Natural killer cell (primary cell): ENCODE measurements at regions not wholly inside any gene's neighbourhood (a gene's known extent, or its start where the extent isn't known, plus 50 kb on each side); places are given as distances from the start of the nearest gene placed in this dataset.
A peak's percentile ranks its signal among the peaks of the same experiment; 100 is the strongest.

Experiments used
- ATAC-seq, 3 donors: fragments of 150-1000 bp in 2 of 3; fragments of 200-7000 bp in 1 of 3; cut with Tn5 transposase; 1 replicate in 1 of 3; 2 replicates in 2 of 3; pipeline ENCODE4 v1.10.0; 2021; ENCODE audit warnings: mild to moderate bottlenecking in 2 of 3, moderate library complexity in 2 of 3
- DNase-seq, 2 donors: peaks; one replicate each; pipeline versions ENCODE4 v3.0.0 to v3.0.0-alpha.2; 2013 to 2021; ENCODE audit warnings: mixed read lengths in 1 of 2
- H3K27ac ChIP-seq: one replicate; pipeline ENCODE4 v1.5.1; 2013; ENCODE audit warnings: mild to moderate bottlenecking, low read length
- H3K27me3 ChIP-seq: one replicate; pipeline ENCODE4 v1.6.1; 2013; ENCODE audit warnings: low read length; ENCODE audit not compliant: control insufficient read depth, insufficient read depth
- H3K36me3 ChIP-seq: one replicate; pipeline ENCODE4 v1.6.1; 2013; ENCODE audit warnings: low read length; ENCODE audit not compliant: control insufficient read depth, insufficient read depth
- H3K4me1 ChIP-seq: one replicate; pipeline ENCODE4 v1.6.1; 2013; ENCODE audit warnings: low read length; ENCODE audit not compliant: control insufficient read depth, insufficient read depth
- H3K4me3 ChIP-seq: one replicate; pipeline ENCODE4 v1.5.1; 2013; ENCODE audit warnings: low read length
- H3K9me3 ChIP-seq: one replicate; pipeline ENCODE4 v1.6.1; 2013; ENCODE audit warnings: low read length; ENCODE audit not compliant: control insufficient read depth, insufficient read depth
- H3K27ac Mint-ChIP-seq, 2 donors: one replicate each; pipeline ENCODE4 v1.8.0; 2022; ENCODE audit warnings: mild to moderate bottlenecking in 2 of 2, mixed read lengths in 2 of 2, moderate library complexity in 1 of 2
- H3K27me3 Mint-ChIP-seq, 2 donors: one replicate each; pipeline ENCODE4 v1.8.0; 2022; ENCODE audit warnings: low read depth in 2 of 2, mixed read lengths in 2 of 2
- H3K36me3 Mint-ChIP-seq: one replicate; pipeline ENCODE4 v1.8.0; 2022; ENCODE audit warnings: mixed read lengths
- H3K4me1 Mint-ChIP-seq, 2 donors: one replicate each; pipeline ENCODE4 v1.8.0; 2022; ENCODE audit warnings: mixed read lengths in 2 of 2
- H3K4me3 Mint-ChIP-seq: one replicate; pipeline ENCODE4 v1.8.0; 2022; ENCODE audit warnings: mild to moderate bottlenecking, moderate library complexity, mixed read lengths
- H3K9me3 Mint-ChIP-seq, 2 donors: one replicate each; pipeline ENCODE4 v1.8.0; 2022; ENCODE audit warnings: mixed read lengths in 2 of 2
- WGBS: methylation state at CpG from one replicate; pipeline ENCODE4 v1.1.7; 2013; ENCODE audit warnings: missing lambda C conversion rate; ENCODE audit not compliant: insufficient coverage; 5-methylcytosine and 5-hydroxymethylcytosine counted together
- intact Hi-C: fragments of 100-400 bp; cut with micrococcal nuclease; formaldehyde crosslinking; loops from one replicate; pipeline ENCODE4 v1.14.2; 2022
- TF ChIP-seq, protein P1 (sequence below): fragments of 200-600 bp; IDR thresholded peaks from one replicate; pipeline ENCODE4 v1.8.0; 2022; ENCODE audit warnings: antibody characterized with exemption

DNA sequence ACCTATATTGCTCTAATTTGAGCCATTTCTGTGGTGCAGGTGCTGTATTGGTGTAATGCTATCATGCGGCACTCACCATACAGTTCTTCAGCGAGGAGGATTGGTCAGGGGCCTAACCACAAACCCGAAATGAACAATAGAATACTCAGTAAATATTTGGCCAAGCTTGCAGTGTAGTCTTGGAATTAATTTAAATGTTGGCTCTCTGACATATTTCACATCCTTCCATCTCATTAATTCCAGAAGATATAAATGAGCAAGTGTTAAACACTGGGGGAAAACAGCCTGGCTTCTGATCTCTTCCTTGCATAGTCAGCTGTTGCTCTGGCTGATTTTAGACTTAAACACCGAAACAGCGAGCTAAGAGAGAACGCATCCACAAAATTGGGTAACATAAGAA, 663.1 kb upstream of the GHITM start:
- 95% methylated on average over 5 of the region's 6 CpGs for WGBS
- H3K4me1 ChIP-seq = no peaks in the 10 kb centered on the region
- Mint-ChIP-seq H3K36me3 (no peaks in the 10 kb centered on the region), H3K9me3 (peaks cover 9 to 15% of the 10 kb centered on the region in 2 donors), H3K4me3 (no peak overlapping the region), H3K27me3 (no peaks in the 10 kb centered on the region), H3K27ac (no peak overlapping the region), H3K4me1 (no peaks in the 10 kb centered on the region)
- H3K4me3 ChIP-seq = no peak overlapping the region
- no peaks in the 10 kb centered on the region for H3K9me3 ChIP-seq
- intact Hi-C loops = no loop called here
- DNase-seq (no peak), ATAC-seq (no peak)
- TF ChIP-seq, protein P1, sequence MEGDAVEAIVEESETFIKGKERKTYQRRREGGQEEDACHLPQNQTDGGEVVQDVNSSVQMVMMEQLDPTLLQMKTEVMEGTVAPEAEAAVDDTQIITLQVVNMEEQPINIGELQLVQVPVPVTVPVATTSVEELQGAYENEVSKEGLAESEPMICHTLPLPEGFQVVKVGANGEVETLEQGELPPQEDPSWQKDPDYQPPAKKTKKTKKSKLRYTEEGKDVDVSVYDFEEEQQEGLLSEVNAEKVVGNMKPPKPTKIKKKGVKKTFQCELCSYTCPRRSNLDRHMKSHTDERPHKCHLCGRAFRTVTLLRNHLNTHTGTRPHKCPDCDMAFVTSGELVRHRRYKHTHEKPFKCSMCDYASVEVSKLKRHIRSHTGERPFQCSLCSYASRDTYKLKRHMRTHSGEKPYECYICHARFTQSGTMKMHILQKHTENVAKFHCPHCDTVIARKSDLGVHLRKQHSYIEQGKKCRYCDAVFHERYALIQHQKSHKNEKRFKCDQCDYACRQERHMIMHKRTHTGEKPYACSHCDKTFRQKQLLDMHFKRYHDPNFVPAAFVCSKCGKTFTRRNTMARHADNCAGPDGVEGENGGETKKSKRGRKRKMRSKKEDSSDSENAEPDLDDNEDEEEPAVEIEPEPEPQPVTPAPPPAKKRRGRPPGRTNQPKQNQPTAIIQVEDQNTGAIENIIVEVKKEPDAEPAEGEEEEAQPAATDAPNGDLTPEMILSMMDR = no peak
- no peaks in the 10 kb centered on the region for H3K36me3 ChIP-seq
- no peak overlapping the region for H3K27ac ChIP-seq
- no peaks in the 10 kb centered on the region for H3K27me3 ChIP-seq

DNA sequence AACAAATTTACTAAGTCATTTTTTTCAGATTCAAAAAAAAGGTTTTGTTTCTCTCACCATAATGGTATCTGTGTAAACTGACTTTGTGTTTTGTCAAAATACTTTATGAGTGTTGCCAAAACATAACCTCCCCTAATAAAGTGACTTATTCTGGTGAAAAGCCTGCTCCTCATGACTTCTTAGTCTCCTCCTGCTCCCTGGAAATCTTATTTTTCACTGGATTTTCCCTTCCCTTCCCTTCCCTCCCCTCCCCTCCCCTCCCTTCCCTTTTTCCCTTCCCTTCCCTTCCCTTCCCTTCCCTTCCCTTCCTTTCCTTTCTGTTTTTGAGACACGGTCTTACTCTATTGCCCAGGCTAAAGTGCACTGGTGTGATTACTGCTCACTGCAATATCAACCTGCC, 650.1 kb upstream of the GHITM start:
- no CpG with 5 or more reads among the region's 1 CpG for WGBS

DNA sequence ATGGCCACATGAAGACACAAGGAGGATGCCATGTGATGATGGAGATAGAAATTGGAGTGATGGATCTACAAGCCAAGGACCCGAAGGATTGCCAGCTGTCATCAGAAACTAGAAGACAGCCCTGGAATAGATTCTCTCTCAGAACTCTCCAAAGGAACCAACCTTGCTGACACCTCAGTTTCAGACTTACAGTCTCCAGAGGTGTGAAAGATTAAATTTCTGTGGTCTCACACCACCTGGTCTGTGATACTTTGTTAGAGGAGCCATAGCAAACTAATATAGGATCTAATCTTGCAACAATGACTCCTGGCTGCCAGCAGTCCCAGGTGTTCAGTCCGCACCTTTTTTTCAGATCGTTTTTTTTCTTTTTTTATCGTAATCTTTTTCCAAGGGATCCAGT, 647.3 kb upstream of the GHITM start:
- Mint-ChIP-seq H3K36me3 (peaks cover 7% of the 10 kb centered on the region), H3K27me3 (no peaks in the 10 kb centered on the region), H3K9me3 (peaks cover 14 to 28% of the 10 kb centered on the region in 2 donors), H3K4me1 (no peaks in the 10 kb centered on the region), H3K27ac (no peak overlapping the region), H3K4me3 (no peak overlapping the region)
- intact Hi-C loops = no loop called here
- peaks cover 4% of the 10 kb centered on the region for H3K9me3 ChIP-seq
- no peak overlapping the region for H3K27ac ChIP-seq
- no peaks in the 10 kb centered on the region for H3K27me3 ChIP-seq
- WGBS = 76% methylated on average over 4 of the region's 4 CpGs
- ATAC-seq (no peak), DNase-seq (no peak)
- TF ChIP-seq, protein P1 = no peak
- no peak overlapping the region for H3K4me3 ChIP-seq
- H3K36me3 ChIP-seq = no peaks in the 10 kb centered on the region
- no peaks in the 10 kb centered on the region for H3K4me1 ChIP-seq

More for the DNA sequence above, 650.1 kb upstream of the GHITM start:
- peaks cover 7 to 23% of the 10 kb centered on the region in 2 donors for H3K9me3 Mint-ChIP-seq
- no peak for DNase-seq
- no peaks in the 10 kb centered on the region for H3K4me1 Mint-ChIP-seq
- TF ChIP-seq, protein P1 = no peak
- H3K27me3 ChIP-seq = no peaks in the 10 kb centered on the region
- H3K27ac Mint-ChIP-seq = no peak overlapping the region
- no peaks in the 10 kb centered on the region for H3K9me3 ChIP-seq
- H3K27me3 Mint-ChIP-seq = no peaks in the 10 kb centered on the region
- H3K27ac ChIP-seq = no peak overlapping the region
- peaks cover 7% of the 10 kb centered on the region for H3K36me3 Mint-ChIP-seq
- no peaks in the 10 kb centered on the region for H3K4me1 ChIP-seq
- no peak overlapping the region for H3K4me3 ChIP-seq
- H3K36me3 ChIP-seq = no peaks in the 10 kb centered on the region
- no peak for ATAC-seq
- intact Hi-C loops = no loop called here
- no peak overlapping the region for H3K4me3 Mint-ChIP-seq

DNA sequence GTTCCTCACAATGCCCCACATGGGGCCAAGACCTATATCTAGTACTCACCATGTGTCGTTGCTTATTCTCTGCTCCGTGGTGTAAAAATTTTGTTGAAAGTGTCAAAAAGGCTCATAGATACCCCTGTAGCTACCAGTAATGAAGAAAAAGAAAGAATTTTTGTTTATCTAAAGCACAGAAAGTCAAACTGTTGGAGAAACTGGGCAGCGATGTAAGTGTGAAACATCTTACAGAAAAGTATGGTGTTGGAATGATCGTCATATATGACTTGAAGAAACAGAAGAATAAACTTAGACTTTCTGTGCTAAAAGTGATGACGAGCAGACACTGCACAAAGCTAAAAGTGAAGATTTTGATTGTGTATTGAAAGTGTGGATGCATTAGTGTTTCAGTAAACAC, 626.6 kb upstream of the GHITM start:
- Mint-ChIP-seq H3K27ac (no peak overlapping the region), H3K36me3 (no peaks in the 10 kb centered on the region), H3K27me3 (no peaks in the 10 kb centered on the region), H3K4me1 (no peaks in the 10 kb centered on the region), H3K4me3 (no peak overlapping the region), H3K9me3 (peaks cover 7 to 21% of the 10 kb centered on the region in 2 donors)
- Histone ChIP-seq H3K36me3 (no peaks in the 10 kb centered on the region), H3K27ac (no peak overlapping the region), H3K9me3 (peaks cover 3% of the 10 kb centered on the region), H3K4me3 (no peak overlapping the region), H3K4me1 (no peaks in the 10 kb centered on the region), H3K27me3 (no peaks in the 10 kb centered on the region)
- DNase-seq = no peak
- ATAC-seq = peak in 1 of 3 donors; percentile 24
- intact Hi-C loops = no loop called here
- 82% methylated on average over 3 of the region's 5 CpGs for WGBS
- TF ChIP-seq, protein P1 = no peak
